GM12891 (cell line): ENCODE measurements at regions not wholly inside any gene's neighbourhood (a gene's known extent, or its start where the extent isn't known, plus 50 kb on each side); places are given as distances from the start of the nearest gene placed in this dataset.
"Not testable (repeated sequence)": the region's sequence is repeated elsewhere in the genome, so short reads cannot be mapped to it uniquely, and the experiment has no call there.

Source experiments
- PAX5 ChIP-seq: IDR thresholded peaks from 2 replicates; pipeline ENCODE4 v1.6.1; 2011; ENCODE audit warnings: low read length, moderate library complexity, mild to moderate bottlenecking; ENCODE audit not compliant: insufficient read depth, severe bottlenecking
- POLR2A ChIP-seq: IDR thresholded peaks from 2 replicates; pipeline ENCODE4 v1.6.1; 2011; ENCODE audit warnings: low read depth, low read length, control low read depth
- POLR2AphosphoS5 ChIP-seq: IDR thresholded peaks from 2 replicates; pipeline ENCODE4 v1.6.1; 2011; ENCODE audit warnings: low read depth, low read length, control low read depth
- SPI1 ChIP-seq: IDR thresholded peaks from 2 replicates; pipeline ENCODE4 v1.6.1; 2011; ENCODE audit warnings: low read depth, low read length, control low read depth
- TAF1 ChIP-seq: IDR thresholded peaks from 2 replicates; pipeline ENCODE4 v1.6.1; 2011; ENCODE audit warnings: low read depth, low read length, control low read depth

GRCh38 chr2:107146645-107147044 is 260.7 kb upstream of the ST6GAL2 start:
- TF ChIP-seq POLR2A, POLR2AphosphoS5, TAF1, PAX5, SPI1: not testable (repeated sequence)
